Common myeloid progenitor, CD34-positive (primary cell): ENCODE measurements at regions not wholly inside any gene's neighbourhood (a gene's known extent, or its start where the extent isn't known, plus 50 kb on each side); places are given as distances from the start of the nearest gene placed in this dataset.

ENCODE experiments used
- CTCF ChIA-PET: fragments of 350-600 bp; sonication (Branson Sonifier 250); formaldehyde crosslinking; loops from one replicate; lab custom pipeline; 2021; ENCODE audit warnings: antibody characterized with exemption; lab: Charles Lee
- POLR2A ChIA-PET: fragments of 350-600 bp; sonication (Branson Sonifier 250); formaldehyde crosslinking; loops from one replicate; lab custom pipeline; 2021; ENCODE audit warnings: antibody characterized with exemption; lab: Charles Lee
- DNase-seq, 3 donors: peaks; one replicate each; pipeline versions ENCODE4 v3.0.0 to v3.0.0-alpha.2; 2013
- H3K27ac ChIP-seq, 2 experiments: 1 replicate in 1 of 2; 2 replicates in 1 of 2; pipeline ENCODE4 v1.7.0; 2013; ENCODE audit warnings: inconsistent platforms in 2 of 2, low read length in 2 of 2, mild to moderate bottlenecking in 2 of 2, low read depth in 1 of 2, moderate library complexity in 1 of 2; ENCODE audit not compliant: severe bottlenecking in 2 of 2, insufficient read depth in 1 of 2, poor library complexity in 1 of 2
- H3K27me3 ChIP-seq, 5 experiments: replicated peaks in 2 of 5; 1 replicate in 3 of 5; 2 replicates in 2 of 5; pipeline versions ENCODE4 v1.6.1 to v1.7.0; 2013; ENCODE audit warnings: low read length in 4 of 5, mild to moderate bottlenecking in 2 of 5, moderate library complexity in 2 of 5, inconsistent platforms in 1 of 5; ENCODE audit not compliant: insufficient read depth in 5 of 5, control insufficient read depth in 4 of 5
- H3K36me3 ChIP-seq, 4 experiments: 1 replicate in 2 of 4; 2 replicates in 2 of 4; pipeline versions ENCODE4 v1.6.1 to v1.7.0; 2013; ENCODE audit warnings: low read length in 3 of 4, control low read depth in 1 of 4, mild to moderate bottlenecking in 1 of 4; ENCODE audit not compliant: control insufficient read depth in 4 of 4, insufficient read depth in 4 of 4
- H3K4me1 ChIP-seq, 4 experiments: 1 replicate in 3 of 4; 2 replicates in 1 of 4; pipeline versions ENCODE4 v1.6.1 to v1.7.1; 2013; ENCODE audit warnings: low read length in 3 of 4, mild to moderate bottlenecking in 3 of 4, control low read depth in 1 of 4, inconsistent platforms in 1 of 4, moderate library complexity in 1 of 4; ENCODE audit not compliant: control insufficient read depth in 4 of 4, insufficient read depth in 4 of 4; ENCODE audit errors: control extremely low read depth in 1 of 4
- H3K4me3 ChIP-seq, 7 experiments: 1 replicate in 4 of 7; 2 replicates in 3 of 7; pipeline versions ENCODE4 v1.5.1 to v1.7.0; 2013; ENCODE audit warnings: mild to moderate bottlenecking in 7 of 7, low read length in 6 of 7, moderate library complexity in 6 of 7, inconsistent platforms in 2 of 7, low read depth in 2 of 7, control low read depth in 1 of 7; ENCODE audit not compliant: insufficient read depth in 4 of 7, control insufficient read depth in 1 of 7; ENCODE audit errors: extremely low read depth in 1 of 7
- H3K9me3 ChIP-seq, 5 experiments: 1 replicate in 4 of 5; 2 replicates in 1 of 5; pipeline versions ENCODE4 v1.6.1 to v1.7.1; 2013; ENCODE audit warnings: low read length in 4 of 5, mild to moderate bottlenecking in 2 of 5, inconsistent platforms in 1 of 5, low read depth in 1 of 5, moderate library complexity in 1 of 5; ENCODE audit not compliant: control insufficient read depth in 4 of 5, insufficient read depth in 2 of 5; ENCODE audit errors: control extremely low read depth in 1 of 5
- WGBS: methylation state at CpG from one replicate; pipeline ENCODE4 v1.1.5; 2013; ENCODE audit not compliant: insufficient coverage; 5-methylcytosine and 5-hydroxymethylcytosine counted together

GRCh38 chr5:125372694-125373631, 626.5 kb upstream of the ZNF608 start:
- Histone ChIP-seq H3K27ac (no peak overlapping the region), H3K4me1 (peaks cover 0 to 2% (median 0%) of the 10 kb centered on the region in 4 experiments), H3K36me3 (no peaks in the 10 kb centered on the region), H3K9me3 (no peaks in the 10 kb centered on the region), H3K27me3 (no peaks in the 10 kb centered on the region), H3K4me3 (no peak overlapping the region)
- no peak for DNase-seq
- CTCF ChIA-PET, result interaction anchor here (1.2 kb wide), 1 partner anchor 21 kb away, joined by 3 read pairs; no protein-coding TSS in a partner anchor
- 92% methylated on average over 4 of the region's 6 CpGs for WGBS
- POLR2A ChIA-PET, result no interaction called here

DNA sequence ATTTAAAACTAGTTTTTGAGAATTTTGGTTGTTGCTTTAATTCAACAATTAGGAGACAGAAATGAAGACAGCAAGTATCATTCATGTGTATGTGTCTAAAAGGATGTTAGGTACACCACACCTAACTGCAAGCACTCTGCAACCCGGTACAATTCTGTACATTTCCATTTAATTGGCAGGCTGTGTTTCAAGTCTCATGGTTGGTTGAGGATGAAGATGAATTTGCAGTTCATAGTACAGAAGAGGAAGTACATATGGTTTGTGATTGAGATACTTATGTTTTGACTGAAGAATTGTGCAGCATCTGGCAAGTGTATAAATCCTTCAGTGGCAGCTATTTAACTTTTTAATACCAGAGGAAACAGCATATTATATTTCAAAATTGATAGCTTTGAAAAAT, 628.7 kb upstream of the ZNF608 start:
- no CpG with 5 or more reads among the region's 1 CpG for WGBS
- H3K36me3 ChIP-seq, result no peaks in the 10 kb centered on the region
- H3K4me3 ChIP-seq, result no peak overlapping the region
- no peak overlapping the region for H3K27ac ChIP-seq
- ChIA-PET POLR2A (no interaction called here), CTCF (no interaction called here)
- no peaks in the 10 kb centered on the region for H3K9me3 ChIP-seq
- peak in 2 of 3 donors; percentile 46 to 60 for DNase-seq
- no peaks in the 10 kb centered on the region for H3K27me3 ChIP-seq
- peaks cover 0 to 2% (median 0%) of the 10 kb centered on the region in 4 experiments for H3K4me1 ChIP-seq

DNA sequence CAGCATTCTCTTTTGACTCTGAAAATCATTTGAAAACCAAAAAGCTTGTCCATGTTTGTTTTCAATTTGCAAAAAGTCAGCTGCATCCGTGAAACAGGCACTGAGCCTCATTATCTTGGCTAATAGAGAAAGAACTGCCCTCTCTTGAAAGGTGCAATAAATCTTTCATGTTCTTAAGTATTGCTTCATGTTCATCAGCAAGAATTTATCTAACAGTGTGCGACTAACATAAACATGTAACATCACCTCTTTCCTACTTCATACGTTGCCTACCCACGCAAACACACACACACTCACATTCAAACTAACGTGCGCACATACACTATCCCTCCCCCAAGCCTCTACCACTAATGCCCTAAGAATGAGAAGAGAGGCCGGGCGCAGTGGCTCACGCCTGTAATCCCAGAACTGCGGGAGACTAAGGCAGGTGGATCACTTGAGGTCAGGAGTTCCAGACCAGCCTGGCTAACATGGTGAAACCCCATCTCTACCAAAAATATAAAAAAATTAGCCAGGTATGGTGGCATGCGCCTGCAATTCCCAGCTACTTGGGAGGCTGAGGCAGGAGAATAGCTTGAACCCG, 629.7 kb upstream of the ZNF608 start:
- Histone ChIP-seq H3K9me3 (no peaks in the 10 kb centered on the region), H3K4me3 (no peak overlapping the region), H3K27me3 (no peaks in the 10 kb centered on the region), H3K36me3 (no peaks in the 10 kb centered on the region), H3K27ac (no peak overlapping the region), H3K4me1 (peaks cover 0 to 2% (median 0%) of the 10 kb centered on the region in 4 experiments)
- no peak for DNase-seq
- POLR2A ChIA-PET, result no interaction called here
- CTCF ChIA-PET, result no interaction called here
- 94% methylated on average over 7 of the region's 12 CpGs for WGBS

- ChIA-PET POLR2A (no interaction called here), CTCF (no interaction called here)
- 100% methylated on average over 1 of the region's 1 CpG for WGBS
- H3K27ac ChIP-seq, result no peak overlapping the region
- H3K36me3 ChIP-seq, result no peaks in the 10 kb centered on the region
- H3K4me3 ChIP-seq, result no peak overlapping the region
- peaks cover 0 to 2% (median 0%) of the 10 kb centered on the region in 4 experiments for H3K4me1 ChIP-seq
- no peak for DNase-seq
- no peaks in the 10 kb centered on the region for H3K9me3 ChIP-seq
- no peaks in the 10 kb centered on the region for H3K27me3 ChIP-seq
Measured at GRCh38 chr5:125377141-125377540, 630.7 kb upstream of the ZNF608 start.

GRCh38 chr5:125381290-125381689, 634.9 kb upstream of the ZNF608 start:
- DNase-seq, result no peak
- 88% methylated on average over 1 of the region's 6 CpGs for WGBS
- ChIA-PET POLR2A (no interaction called here), CTCF (no interaction called here)
- H3K4me1 ChIP-seq, result no peaks in the 10 kb centered on the region
- no peak overlapping the region for H3K4me3 ChIP-seq
- H3K36me3 ChIP-seq, result no peaks in the 10 kb centered on the region
- no peak overlapping the region for H3K27ac ChIP-seq
- H3K27me3 ChIP-seq, result no peaks in the 10 kb centered on the region
- H3K9me3 ChIP-seq, result no peaks in the 10 kb centered on the region

- no peak for DNase-seq
- Histone ChIP-seq H3K27ac (no peak overlapping the region), H3K4me3 (no peak overlapping the region), H3K27me3 (no peaks in the 10 kb centered on the region), H3K4me1 (no peaks in the 10 kb centered on the region), H3K36me3 (no peaks in the 10 kb centered on the region), H3K9me3 (no peaks in the 10 kb centered on the region)
- CTCF ChIA-PET, result no interaction called here
- no CpG with 5 or more reads among the region's 1 CpG for WGBS
- POLR2A ChIA-PET, result no interaction called here
Measured at GRCh38 chr5:125384071-125384470, 637.6 kb upstream of the ZNF608 start.

DNA sequence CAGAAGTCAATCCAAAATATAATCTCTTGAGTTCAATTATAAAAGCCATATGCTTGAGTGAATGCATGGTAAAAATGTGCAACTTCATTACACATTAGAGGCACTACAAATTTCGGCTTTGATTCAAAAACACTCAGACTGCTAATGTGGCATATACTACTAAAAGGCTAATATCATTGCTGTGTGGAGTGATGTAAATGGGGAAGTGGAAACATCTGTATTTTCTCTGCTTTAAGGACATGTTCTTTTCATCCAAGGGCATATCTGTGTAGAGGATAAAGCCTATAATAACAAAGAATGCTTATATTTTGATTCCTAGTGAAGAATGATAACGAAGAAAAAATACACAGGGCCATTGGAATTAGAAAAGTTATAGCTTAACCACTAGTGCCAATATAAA, 643.9 kb upstream of the ZNF608 start:
- POLR2A ChIA-PET, result no interaction called here
- WGBS, result no CpG with 5 or more reads among the region's 2 CpGs
- no peak overlapping the region for H3K4me3 ChIP-seq
- no peaks in the 10 kb centered on the region for H3K9me3 ChIP-seq
- no peaks in the 10 kb centered on the region for H3K36me3 ChIP-seq
- H3K4me1 ChIP-seq, result no peaks in the 10 kb centered on the region
- CTCF ChIA-PET, result no interaction called here
- DNase-seq, result peak in 2 of 3 donors; percentile 59 to 72
- H3K27ac ChIP-seq, result no peak overlapping the region
- no peaks in the 10 kb centered on the region for H3K27me3 ChIP-seq
